Chondrocyte (in vitro differentiated cells): ENCODE measurements at regions not wholly inside any gene's neighbourhood (a gene's known extent, or its start where the extent isn't known, plus 50 kb on each side); places are given as distances from the start of the nearest gene placed in this dataset.

Experiments used
- DNase-seq: peaks from one replicate; pipeline ENCODE4 v3.0.0; 2021; ENCODE audit warnings: mixed read lengths, low spot score
- H3K27ac Mint-ChIP-seq: one replicate; pipeline ENCODE4 v1.8.0; 2021; ENCODE audit warnings: mild to moderate bottlenecking, moderate library complexity, mixed read lengths; ENCODE audit not compliant: unreplicated experiment
- H3K27me3 Mint-ChIP-seq: 2 replicates; pipeline ENCODE4 v1.8.0; 2021; ENCODE audit warnings: low read depth, mixed read lengths
- H3K36me3 Mint-ChIP-seq: 2 replicates; pipeline ENCODE4 v1.8.0; 2021; ENCODE audit warnings: low read depth, mixed read lengths
- H3K4me1 Mint-ChIP-seq: 2 replicates; pipeline ENCODE4 v1.8.0; 2021; ENCODE audit warnings: low read depth, mild to moderate bottlenecking, mixed read lengths
- H3K4me3 Mint-ChIP-seq: one replicate; pipeline ENCODE4 v1.8.0; 2021; ENCODE audit warnings: mild to moderate bottlenecking, moderate library complexity, mixed read lengths; ENCODE audit not compliant: unreplicated experiment
- H3K9me3 Mint-ChIP-seq: 2 replicates; pipeline ENCODE4 v1.8.0; 2021; ENCODE audit warnings: low read depth, mixed read lengths
- TF ChIP-seq, protein P1 (sequence below): fragments of 200-600 bp; sonication (generic); IDR thresholded peaks from 2 replicates; pipeline ENCODE4 v1.5.0; 2021; ENCODE audit warnings: antibody characterized with exemption, mild to moderate bottlenecking, moderate library complexity

GRCh38 chr6:90413867-90414266 lies 117.2 kb upstream of the BACH2 start:
- no peaks in the 10 kb centered on the region for H3K27me3 Mint-ChIP-seq
- H3K27ac Mint-ChIP-seq: no peak overlapping the region
- no peak for DNase-seq
- H3K4me3 Mint-ChIP-seq: peak overlapping the region; percentile 62
- TF ChIP-seq, protein P1, sequence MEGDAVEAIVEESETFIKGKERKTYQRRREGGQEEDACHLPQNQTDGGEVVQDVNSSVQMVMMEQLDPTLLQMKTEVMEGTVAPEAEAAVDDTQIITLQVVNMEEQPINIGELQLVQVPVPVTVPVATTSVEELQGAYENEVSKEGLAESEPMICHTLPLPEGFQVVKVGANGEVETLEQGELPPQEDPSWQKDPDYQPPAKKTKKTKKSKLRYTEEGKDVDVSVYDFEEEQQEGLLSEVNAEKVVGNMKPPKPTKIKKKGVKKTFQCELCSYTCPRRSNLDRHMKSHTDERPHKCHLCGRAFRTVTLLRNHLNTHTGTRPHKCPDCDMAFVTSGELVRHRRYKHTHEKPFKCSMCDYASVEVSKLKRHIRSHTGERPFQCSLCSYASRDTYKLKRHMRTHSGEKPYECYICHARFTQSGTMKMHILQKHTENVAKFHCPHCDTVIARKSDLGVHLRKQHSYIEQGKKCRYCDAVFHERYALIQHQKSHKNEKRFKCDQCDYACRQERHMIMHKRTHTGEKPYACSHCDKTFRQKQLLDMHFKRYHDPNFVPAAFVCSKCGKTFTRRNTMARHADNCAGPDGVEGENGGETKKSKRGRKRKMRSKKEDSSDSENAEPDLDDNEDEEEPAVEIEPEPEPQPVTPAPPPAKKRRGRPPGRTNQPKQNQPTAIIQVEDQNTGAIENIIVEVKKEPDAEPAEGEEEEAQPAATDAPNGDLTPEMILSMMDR: no peak
- H3K4me1 Mint-ChIP-seq: peaks cover 9% of the 10 kb centered on the region
- no peaks in the 10 kb centered on the region for H3K9me3 Mint-ChIP-seq
- H3K36me3 Mint-ChIP-seq: no peaks in the 10 kb centered on the region

- no peak for DNase-seq
- Mint-ChIP-seq H3K9me3 (no peaks in the 10 kb centered on the region), H3K27ac (no peak overlapping the region), H3K4me1 (peaks cover 9% of the 10 kb centered on the region), H3K4me3 (peak overlapping the region; percentile 62), H3K36me3 (no peaks in the 10 kb centered on the region), H3K27me3 (no peaks in the 10 kb centered on the region)
- TF ChIP-seq, protein P1: no peak
Observed at GRCh38 chr6:90413396-90413795, 116.8 kb upstream of the BACH2 start.

GRCh38 chr6:90412538-90413369 lies 116.1 kb upstream of the BACH2 start:
- Mint-ChIP-seq H3K36me3 (no peaks in the 10 kb centered on the region), H3K4me1 (peaks cover 9% of the 10 kb centered on the region), H3K9me3 (no peaks in the 10 kb centered on the region), H3K27me3 (no peaks in the 10 kb centered on the region), H3K4me3 (no peak overlapping the region), H3K27ac (no peak overlapping the region)
- DNase-seq: no peak
- TF ChIP-seq, protein P1: no peak

DNA sequence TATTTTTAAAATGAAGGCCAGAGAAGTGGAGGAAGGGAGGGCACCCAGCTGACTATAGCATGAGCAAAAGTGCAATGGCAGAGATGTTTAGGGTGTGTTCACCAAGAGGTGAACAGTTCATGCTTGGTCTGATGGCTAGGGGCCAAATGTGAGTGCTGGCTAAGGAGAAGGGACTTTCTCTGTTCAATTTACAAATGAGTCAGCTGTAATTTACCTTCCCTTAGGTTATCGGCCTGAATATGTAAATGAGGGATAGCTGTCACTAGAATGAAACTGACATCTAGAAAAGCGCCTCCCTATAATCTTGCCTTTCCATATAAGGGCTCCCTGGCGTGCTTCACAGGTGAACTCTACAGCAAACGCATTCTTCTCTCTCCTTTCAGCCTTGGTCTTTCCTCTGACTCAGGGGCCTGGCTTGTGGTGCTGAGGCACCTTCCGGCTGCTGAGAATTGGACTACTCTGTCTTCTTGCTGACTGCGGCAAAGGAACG lies 114.7 kb upstream of the BACH2 start:
- H3K4me3 Mint-ChIP-seq: no peak overlapping the region
- DNase-seq: no peak
- H3K27me3 Mint-ChIP-seq: no peaks in the 10 kb centered on the region
- H3K27ac Mint-ChIP-seq: no peak overlapping the region
- no peaks in the 10 kb centered on the region for H3K36me3 Mint-ChIP-seq
- TF ChIP-seq, protein P1: no peak
- H3K4me1 Mint-ChIP-seq: peaks cover 11% of the 10 kb centered on the region
- H3K9me3 Mint-ChIP-seq: no peaks in the 10 kb centered on the region

DNA sequence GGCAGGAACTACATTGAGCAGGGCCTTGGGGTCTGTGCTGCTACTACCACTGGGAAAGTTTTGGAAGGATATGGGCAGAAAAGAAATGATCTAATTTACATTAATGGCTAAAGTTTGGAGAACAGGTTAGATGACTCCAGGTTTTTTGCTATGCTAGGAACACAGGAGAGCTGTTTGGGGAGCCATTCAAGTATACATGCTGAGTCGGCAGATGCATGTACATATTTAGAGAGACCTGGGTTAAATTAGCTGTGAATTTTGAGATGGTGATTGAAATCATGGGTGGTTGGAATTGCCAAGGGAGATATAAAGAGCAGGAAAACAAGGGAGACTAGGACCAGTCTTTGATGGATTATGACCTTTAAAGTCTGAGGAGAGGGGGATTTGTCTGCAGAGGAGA lies 113.1 kb upstream of the BACH2 start:
- H3K27ac Mint-ChIP-seq: no peak overlapping the region
- no peaks in the 10 kb centered on the region for H3K36me3 Mint-ChIP-seq
- H3K27me3 Mint-ChIP-seq: no peaks in the 10 kb centered on the region
- H3K4me3 Mint-ChIP-seq: no peak overlapping the region
- TF ChIP-seq, protein P1: no peak
- H3K9me3 Mint-ChIP-seq: no peaks in the 10 kb centered on the region
- H3K4me1 Mint-ChIP-seq: peaks cover 14% of the 10 kb centered on the region
- no peak for DNase-seq
